DOHH2 (cell line): ENCODE measurements at regions not wholly inside any gene's neighbourhood (a gene's known extent, or its start where the extent isn't known, plus 50 kb on each side); places are given as distances from the start of the nearest gene placed in this dataset.

ENCODE experiments used
- H3F3A ChIP-seq: fragments of 200-600 bp; sonication (generic), shearing (Covaris generic); 2 replicates; pipeline ENCODE4 v1.6.0; 2016; ENCODE audit warnings: antibody characterized with exemption, mild to moderate bottlenecking; ENCODE audit not compliant: control insufficient read depth, insufficient read depth
- H3K27ac ChIP-seq: fragments of 200-600 bp; sonication (generic); 2 replicates; pipeline ENCODE4 v1.5.1; 2014; ENCODE audit warnings: low read depth, mild to moderate bottlenecking, low read length, moderate library complexity
- H3K27me3 ChIP-seq: fragments of 200-600 bp; sonication (generic); 2 replicates; pipeline ENCODE4 v1.6.1; 2014; ENCODE audit warnings: mild to moderate bottlenecking, low read length, mixed read lengths; ENCODE audit not compliant: control insufficient read depth
- H3K36me3 ChIP-seq: fragments of 200-600 bp; sonication (generic); 2 replicates; pipeline ENCODE4 v1.6.1; 2014; ENCODE audit warnings: mild to moderate bottlenecking, low read length, moderate library complexity, mixed read lengths; ENCODE audit not compliant: control insufficient read depth
- H3K4me1 ChIP-seq: fragments of 200-600 bp; sonication (generic); 2 replicates; pipeline ENCODE4 v1.6.1; 2014; ENCODE audit warnings: mild to moderate bottlenecking, low read length, mixed read lengths; ENCODE audit not compliant: control insufficient read depth
- H3K4me2 ChIP-seq: fragments of 200-600 bp; sonication (generic); 2 replicates; pipeline ENCODE4 v1.6.0; 2014; ENCODE audit warnings: mild to moderate bottlenecking, low read length, moderate library complexity
- H3K4me3 ChIP-seq: fragments of 200-600 bp; sonication (generic); 2 replicates; pipeline ENCODE4 v1.5.1; 2014; ENCODE audit warnings: mild to moderate bottlenecking, low read length, mixed read lengths
- H3K79me2 ChIP-seq: fragments of 200-600 bp; sonication (generic); 2 replicates; pipeline ENCODE4 v1.6.1; 2014; ENCODE audit warnings: mild to moderate bottlenecking, low read length, mixed read lengths; ENCODE audit not compliant: control insufficient read depth
- H3K9me2 ChIP-seq: fragments of 200-600 bp; sonication (generic); replicated peaks from 2 replicates; pipeline ENCODE4 v1.6.1; 2014; ENCODE audit warnings: mild to moderate bottlenecking, low read length, mixed read lengths; ENCODE audit not compliant: control insufficient read depth
- H3K9me3 ChIP-seq: fragments of 200-600 bp; sonication (generic); 2 replicates; pipeline ENCODE4 v1.6.1; 2014; ENCODE audit warnings: antibody characterized with exemption, low read length, mixed read lengths; ENCODE audit not compliant: control insufficient read depth, insufficient read depth
- H4K20me1 ChIP-seq: fragments of 200-600 bp; sonication (generic); 2 replicates; pipeline ENCODE4 v1.6.0; 2014; ENCODE audit warnings: low read depth, mild to moderate bottlenecking, antibody characterized with exemption, low read length, moderate library complexity; ENCODE audit not compliant: control insufficient read depth, insufficient read depth
- CTCF ChIP-seq: fragments of 200-600 bp; sonication (generic); IDR thresholded peaks from one replicate; pipeline ENCODE4 v1.5.1; 2014; ENCODE audit warnings: antibody characterized with exemption, mild to moderate bottlenecking, low read depth, low read length; ENCODE audit not compliant: poor library complexity, severe bottlenecking
- EZH2phosphoT487 ChIP-seq: fragments of 200-600 bp; sonication (generic); IDR thresholded peaks from 2 replicates; pipeline ENCODE4 v1.6.1; 2017; ENCODE audit warnings: borderline replicate concordance, mild to moderate bottlenecking, antibody characterized with exemption, low read length, moderate library complexity, mixed read lengths

DNA sequence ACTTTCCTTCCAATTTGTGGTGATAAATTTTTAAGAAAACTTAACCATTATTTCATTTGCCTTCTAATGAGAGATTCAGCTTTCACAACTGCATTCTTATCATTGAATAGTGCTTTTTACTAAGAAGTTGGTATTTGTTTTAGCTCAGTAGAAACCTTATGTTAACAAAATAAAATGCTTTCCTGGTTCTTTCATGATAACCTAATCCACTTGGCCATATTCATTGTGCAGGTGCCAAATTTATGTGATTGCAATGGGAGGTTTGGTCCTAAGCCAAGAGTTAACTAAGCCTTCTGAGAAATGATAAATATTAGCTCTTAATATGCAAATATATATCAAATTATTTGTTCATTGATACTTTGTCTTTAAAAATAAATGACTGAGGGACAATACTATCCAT, 141.1 kb upstream of the TLE4 start:
- peaks cover 39% of the 10 kb centered on the region for H3K4me1 ChIP-seq

DNA sequence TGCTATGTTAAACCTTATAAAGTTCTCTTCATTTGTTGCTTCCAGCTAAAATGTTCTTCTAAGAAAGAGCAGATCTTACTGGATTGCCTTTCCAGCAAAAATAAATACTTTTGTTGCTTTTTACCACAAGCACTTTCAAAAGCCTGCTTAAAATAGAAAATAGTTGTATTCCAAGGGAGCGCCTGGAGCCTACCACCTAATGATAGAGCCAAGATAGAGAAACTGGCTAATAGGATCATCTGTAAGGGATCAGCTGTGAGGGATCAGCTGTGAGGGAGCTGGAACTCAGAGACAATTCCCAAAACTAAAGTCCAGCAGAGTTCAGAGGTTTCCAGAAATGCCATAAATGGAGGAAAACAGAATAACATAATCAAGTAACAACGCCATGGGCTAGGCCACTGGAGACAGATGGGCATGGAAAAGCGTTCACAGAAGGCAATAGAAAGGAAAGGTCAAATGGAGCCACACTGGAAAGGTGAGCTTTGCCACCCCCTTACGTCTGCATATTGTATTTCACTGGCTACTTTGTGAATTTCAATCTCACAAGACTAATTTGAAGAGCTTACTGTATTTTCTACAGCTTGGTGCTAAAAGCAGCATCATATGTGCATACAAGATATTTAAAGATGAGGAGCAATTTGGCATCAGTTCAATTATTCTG, 140.6 kb upstream of the TLE4 start:
- H3K36me3 ChIP-seq = no peaks in the 10 kb centered on the region
- H4K20me1 ChIP-seq = no peaks in the 10 kb centered on the region
- no peaks in the 10 kb centered on the region for H3F3A ChIP-seq
- H3K27ac ChIP-seq = no peak overlapping the region
- no peaks in the 10 kb centered on the region for H3K79me2 ChIP-seq
- no peak overlapping the region for H3K4me2 ChIP-seq
- TF ChIP-seq EZH2phosphoT487 (no peak), CTCF (no peak)
- H3K9me3 ChIP-seq = peaks cover 6% of the 10 kb centered on the region
- peaks cover 44% of the 10 kb centered on the region for H3K4me1 ChIP-seq
- no peak overlapping the region for H3K4me3 ChIP-seq
- H3K9me2 ChIP-seq = no peaks in the 10 kb centered on the region
- H3K27me3 ChIP-seq = no peaks in the 10 kb centered on the region

More for the DNA sequence above, 141.1 kb upstream of the TLE4 start:
- Histone ChIP-seq H4K20me1 (no peaks in the 10 kb centered on the region), H3K36me3 (no peaks in the 10 kb centered on the region), H3K4me3 (no peak overlapping the region), H3F3A (no peaks in the 10 kb centered on the region), H3K9me2 (no peaks in the 10 kb centered on the region), H3K9me3 (peaks cover 12% of the 10 kb centered on the region), H3K4me2 (no peak overlapping the region), H3K79me2 (no peaks in the 10 kb centered on the region), H3K27me3 (no peaks in the 10 kb centered on the region), H3K27ac (no peak overlapping the region)
- TF ChIP-seq EZH2phosphoT487 (no peak), CTCF (no peak)

GRCh38 chr9:79432485-79432884, 139.3 kb upstream of the TLE4 start:
- no peaks in the 10 kb centered on the region for H3K36me3 ChIP-seq
- peak overlapping the region; percentile 46 for H3K4me2 ChIP-seq
- TF ChIP-seq CTCF (peak; percentile 28), EZH2phosphoT487 (no peak)
- H3F3A ChIP-seq = no peaks in the 10 kb centered on the region
- no peak overlapping the region for H3K27ac ChIP-seq
- H3K9me2 ChIP-seq = no peaks in the 10 kb centered on the region
- no peaks in the 10 kb centered on the region for H3K9me3 ChIP-seq
- peak overlapping the region; percentile 31; the same call in 1 of the 2 replicates for H3K4me3 ChIP-seq
- H3K27me3 ChIP-seq = no peaks in the 10 kb centered on the region
- no peaks in the 10 kb centered on the region for H4K20me1 ChIP-seq
- H3K4me1 ChIP-seq = peaks cover 55% of the 10 kb centered on the region
- no peaks in the 10 kb centered on the region for H3K79me2 ChIP-seq
